Thyroid gland (tissue), 4 donors: ENCODE measurements at regions not wholly inside any gene's neighbourhood (a gene's known extent, or its start where the extent isn't known, plus 50 kb on each side); places are given as distances from the start of the nearest gene placed in this dataset.

Experiments used
- CTCF ChIP-seq, 6 experiments: fragments of 200-600 bp in 3 of 6; fragments of 450-650 bp in 3 of 6; sonication (generic) in 3 of 6; IDR thresholded peaks; one replicate each; pipeline ENCODE4 v1.5.1; 2016 to 2019; ENCODE audit warnings: antibody characterized with exemption in 6 of 6, mild to moderate bottlenecking in 2 of 6, inconsistent platforms in 1 of 6, moderate library complexity in 1 of 6
- POLR2A ChIP-seq, 2 donors: fragments of 450-650 bp; IDR thresholded peaks; one replicate each; pipeline ENCODE4 v1.6.1; 2017; ENCODE audit warnings: antibody characterized with exemption in 2 of 2, mild to moderate bottlenecking in 2 of 2, moderate library complexity in 1 of 2

DNA sequence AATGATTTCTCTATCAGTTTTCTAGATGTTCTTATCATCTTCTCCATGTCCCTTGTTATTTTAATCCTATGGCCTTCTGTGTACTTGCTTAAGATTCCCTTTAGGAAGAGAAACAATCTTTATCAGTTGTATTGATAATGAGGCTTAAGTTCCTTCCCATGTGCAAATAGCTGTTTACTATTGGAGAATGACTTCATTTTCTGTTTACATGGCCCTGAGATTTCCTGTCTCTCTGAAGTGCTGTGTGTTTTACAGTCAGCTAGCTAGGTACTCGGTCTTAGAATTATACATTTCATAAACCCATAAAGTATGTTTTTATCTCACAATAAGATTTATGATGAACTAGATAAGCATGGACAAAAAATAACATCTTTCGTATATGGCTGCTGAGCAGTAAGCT lies 67.5 kb upstream of the CCDC179 start:
- TF ChIP-seq CTCF (IDR thresholded peaks at IDR 0.05) (no peak), POLR2A (IDR thresholded peaks at IDR 0.05) (no peak)
